Thyroid gland (tissue), 4 donors: ENCODE measurements at regions not wholly inside any gene's neighbourhood (a gene's known extent, or its start where the extent isn't known, plus 50 kb on each side); places are given as distances from the start of the nearest gene placed in this dataset.

Experiments
- DNase-seq, 2 donors: peaks; one replicate each; pipeline ENCODE4 v3.0.0-alpha.2; 2019
- H3K27ac ChIP-seq, 3 donors: fragments of 200-600 bp; sonication (generic); 1 replicate in 2 of 3; 2 replicates in 1 of 3; pipeline ENCODE4 v1.5.1; 2016 to 2019; ENCODE audit warnings: mild to moderate bottlenecking in 1 of 3, moderate library complexity in 1 of 3
- H3K27me3 ChIP-seq: fragments of 200-600 bp; sonication (generic); one replicate; pipeline ENCODE4 v1.5.1; 2019
- H3K36me3 ChIP-seq, 2 donors: fragments of 200-600 bp; sonication (generic); one replicate each; pipeline ENCODE4 v1.5.1; 2016 to 2019
- H3K4me1 ChIP-seq, 2 donors: fragments of 200-600 bp; sonication (generic); one replicate each; pipeline ENCODE4 v1.5.1; 2017 to 2019
- H3K4me3 ChIP-seq, 3 donors: fragments of 200-600 bp; sonication (generic); replicated peaks in 1 of 3; 1 replicate in 2 of 3; 2 replicates in 1 of 3; pipeline ENCODE4 v1.5.1; 2016; ENCODE audit warnings: mild to moderate bottlenecking in 1 of 3
- H3K9me3 ChIP-seq: fragments of 200-600 bp; sonication (generic); one replicate; pipeline ENCODE4 v1.5.1; 2017
- POLR2A ChIP-seq, 2 donors: fragments of 450-650 bp; IDR thresholded peaks; one replicate each; pipeline ENCODE4 v1.6.1; 2017; ENCODE audit warnings: antibody characterized with exemption in 2 of 2, mild to moderate bottlenecking in 2 of 2, moderate library complexity in 1 of 2
- WGBS, 2 donors: methylation state at CpG; one replicate each; pipeline ENCODE4 v1.1.5; 2017; 5-methylcytosine and 5-hydroxymethylcytosine counted together
- intact Hi-C: fragments of 100-400 bp; cut with DNase I; formaldehyde crosslinking; loops from one replicate; pipeline ENCODE4 v1.15.1; 2023
- TF ChIP-seq, protein P1 (sequence below), 6 experiments: fragments of 200-600 bp in 3 of 6; fragments of 450-650 bp in 3 of 6; sonication (generic) in 3 of 6; IDR thresholded peaks; one replicate each; pipeline ENCODE4 v1.5.1; 2016 to 2019; ENCODE audit warnings: antibody characterized with exemption in 6 of 6, mild to moderate bottlenecking in 2 of 6, inconsistent platforms in 1 of 6, moderate library complexity in 1 of 6

DNA sequence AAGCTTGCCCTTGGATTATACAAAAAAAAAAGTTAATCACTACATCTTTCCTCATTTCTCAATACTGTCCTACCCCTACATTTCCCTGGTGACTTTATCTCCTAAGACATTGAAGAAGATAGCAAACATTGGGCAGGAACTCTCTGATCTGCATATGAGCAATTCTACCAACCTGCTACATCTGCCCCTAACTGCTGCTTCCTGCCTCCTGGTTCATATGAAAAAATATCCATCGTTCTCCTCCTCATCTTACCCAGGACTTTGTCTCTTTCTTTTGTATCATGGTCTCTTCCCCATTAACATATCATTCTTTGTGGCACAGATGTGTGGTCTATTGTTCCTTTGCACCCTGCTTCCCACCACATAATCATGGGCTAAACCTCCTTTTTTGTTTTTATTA, 139.7 kb upstream of the PCGF5 start:
- Histone ChIP-seq H3K4me3 (no peak overlapping the region), H3K36me3 (no peaks in the 10 kb centered on the region), H3K27ac (no peak overlapping the region), H3K27me3 (no peaks in the 10 kb centered on the region), H3K9me3 (no peaks in the 10 kb centered on the region), H3K4me1 (peaks cover 6 to 11% of the 10 kb centered on the region in 2 donors)
- TF ChIP-seq, protein P1, sequence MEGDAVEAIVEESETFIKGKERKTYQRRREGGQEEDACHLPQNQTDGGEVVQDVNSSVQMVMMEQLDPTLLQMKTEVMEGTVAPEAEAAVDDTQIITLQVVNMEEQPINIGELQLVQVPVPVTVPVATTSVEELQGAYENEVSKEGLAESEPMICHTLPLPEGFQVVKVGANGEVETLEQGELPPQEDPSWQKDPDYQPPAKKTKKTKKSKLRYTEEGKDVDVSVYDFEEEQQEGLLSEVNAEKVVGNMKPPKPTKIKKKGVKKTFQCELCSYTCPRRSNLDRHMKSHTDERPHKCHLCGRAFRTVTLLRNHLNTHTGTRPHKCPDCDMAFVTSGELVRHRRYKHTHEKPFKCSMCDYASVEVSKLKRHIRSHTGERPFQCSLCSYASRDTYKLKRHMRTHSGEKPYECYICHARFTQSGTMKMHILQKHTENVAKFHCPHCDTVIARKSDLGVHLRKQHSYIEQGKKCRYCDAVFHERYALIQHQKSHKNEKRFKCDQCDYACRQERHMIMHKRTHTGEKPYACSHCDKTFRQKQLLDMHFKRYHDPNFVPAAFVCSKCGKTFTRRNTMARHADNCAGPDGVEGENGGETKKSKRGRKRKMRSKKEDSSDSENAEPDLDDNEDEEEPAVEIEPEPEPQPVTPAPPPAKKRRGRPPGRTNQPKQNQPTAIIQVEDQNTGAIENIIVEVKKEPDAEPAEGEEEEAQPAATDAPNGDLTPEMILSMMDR (IDR thresholded peaks at IDR 0.05), result no peak
- no peak for TF ChIP-seq POLR2A (IDR thresholded peaks at IDR 0.05)
- intact Hi-C loops, result no loop called here
- 79 to 84% methylated on average over 1 of the region's 1 CpG for WGBS, 2 donors
- DNase-seq, result no peak

GRCh38 chr10:91082447-91082846, 138.0 kb upstream of the PCGF5 start:
- intact Hi-C loops, result no loop called here
- no peaks in the 10 kb centered on the region for H3K27me3 ChIP-seq
- no peak overlapping the region for H3K27ac ChIP-seq
- H3K36me3 ChIP-seq, result no peaks in the 10 kb centered on the region
- 77 to 85% methylated on average over 7 of the region's 7 CpGs for WGBS, 2 donors
- no peak overlapping the region for H3K4me3 ChIP-seq
- TF ChIP-seq, protein P1 (IDR thresholded peaks at IDR 0.05), result no peak
- no peak for TF ChIP-seq POLR2A (IDR thresholded peaks at IDR 0.05)
- DNase-seq, result no peak
- H3K4me1 ChIP-seq, result peaks cover 5 to 6% of the 10 kb centered on the region in 2 donors
- H3K9me3 ChIP-seq, result no peaks in the 10 kb centered on the region

DNA sequence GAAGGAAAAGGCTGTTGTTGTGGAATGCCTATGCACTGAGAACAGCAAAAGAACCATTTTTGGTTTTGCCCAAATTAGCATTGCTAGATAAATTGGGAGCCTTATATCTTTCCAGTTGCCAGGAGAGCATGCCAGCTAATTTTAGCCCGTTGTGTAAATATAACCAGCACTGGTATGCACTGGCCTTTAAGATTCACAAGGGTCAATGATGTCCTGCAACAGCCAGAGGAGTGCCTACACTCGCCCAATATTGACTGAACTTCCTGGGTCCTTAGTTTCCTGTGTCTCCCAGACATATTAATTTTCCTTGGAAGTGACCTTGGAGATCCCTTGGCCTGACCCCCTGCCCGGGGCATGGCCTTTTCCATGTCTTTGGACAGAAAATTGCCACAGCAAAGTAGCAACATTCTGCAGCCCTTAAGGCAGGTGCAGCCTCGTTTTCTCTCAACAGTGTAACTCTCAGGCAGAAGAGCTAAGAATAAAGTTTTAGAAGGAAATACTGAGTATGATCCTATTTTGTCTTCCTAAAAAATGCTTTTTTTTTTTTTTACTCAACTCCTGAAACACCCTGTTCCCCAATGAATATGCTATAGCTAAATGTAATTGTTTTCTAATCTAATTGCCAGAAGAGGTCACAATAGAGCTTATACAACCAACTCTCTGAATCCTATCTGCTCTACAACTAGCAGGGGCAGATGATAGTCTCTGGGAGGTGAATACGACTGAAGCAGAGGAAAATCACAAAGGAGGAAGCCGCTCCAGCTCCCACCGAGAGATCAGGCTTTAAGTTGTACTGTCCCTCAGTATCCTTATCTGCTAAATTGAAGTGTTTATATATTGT, 131.9 kb upstream of the PCGF5 start:
- Histone ChIP-seq H3K27ac (no peak overlapping the region), H3K27me3 (no peaks in the 10 kb centered on the region), H3K9me3 (no peaks in the 10 kb centered on the region), H3K36me3 (no peaks in the 10 kb centered on the region), H3K4me1 (no peaks in the 10 kb centered on the region), H3K4me3 (no peak overlapping the region)
- WGBS, 2 donors, result 55 to 65% methylated on average over 7 of the region's 7 CpGs
- TF ChIP-seq POLR2A (IDR thresholded peaks at IDR 0.05), result no peak
- TF ChIP-seq, protein P1 (IDR thresholded peaks at IDR 0.05), result no peak
- intact Hi-C loops, result no loop called here
- DNase-seq, result no peak

DNA sequence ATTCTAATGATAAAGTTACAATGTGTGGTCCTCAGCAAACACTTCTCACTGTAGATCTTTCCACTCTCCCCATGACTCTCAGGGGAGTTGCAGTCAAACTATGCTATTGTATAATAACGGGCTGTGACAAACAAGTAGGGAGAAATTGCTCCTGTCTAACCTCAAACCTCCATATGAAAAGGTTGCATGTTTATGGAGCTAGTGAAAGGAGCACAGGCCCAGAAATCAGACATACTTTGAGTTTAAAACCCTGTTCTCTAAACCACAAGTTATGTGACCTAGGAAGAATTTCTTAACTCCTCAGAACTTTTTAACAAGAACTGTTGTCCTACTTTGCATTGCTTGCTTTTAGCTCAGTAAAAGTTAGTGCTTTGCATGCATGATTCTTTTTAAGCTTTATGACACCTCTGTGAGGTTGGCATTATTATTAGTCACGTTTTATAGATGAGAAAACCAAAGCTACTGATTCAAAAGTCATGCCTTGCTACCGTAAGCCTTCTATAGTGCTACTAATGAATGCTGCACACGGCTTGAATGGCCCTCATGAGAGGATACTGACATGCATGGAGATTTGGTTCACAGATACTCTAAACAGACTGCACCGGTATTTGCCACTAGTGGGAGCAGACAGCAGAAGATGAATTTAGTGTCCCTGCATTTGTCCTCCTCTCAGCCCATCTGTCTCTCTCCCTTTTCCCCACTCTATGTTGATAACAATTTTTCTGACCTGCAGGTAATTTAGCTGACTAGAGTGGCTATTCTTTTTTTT, 129.5 kb upstream of the PCGF5 start:
- Histone ChIP-seq H3K27ac (no peak overlapping the region), H3K4me1 (no peaks in the 10 kb centered on the region), H3K4me3 (no peak overlapping the region), H3K27me3 (no peaks in the 10 kb centered on the region), H3K9me3 (no peaks in the 10 kb centered on the region), H3K36me3 (no peaks in the 10 kb centered on the region)
- WGBS, 2 donors, result 41 to 52% methylated on average over 5 of the region's 5 CpGs
- intact Hi-C loops, result no loop called here
- TF ChIP-seq POLR2A (IDR thresholded peaks at IDR 0.05), result no peak
- TF ChIP-seq, protein P1 (IDR thresholded peaks at IDR 0.05), result no peak
- no peak for DNase-seq

GRCh38 chr10:91091780-91092179, 128.7 kb upstream of the PCGF5 start:
- TF ChIP-seq POLR2A (IDR thresholded peaks at IDR 0.05), result no peak
- TF ChIP-seq, protein P1 (IDR thresholded peaks at IDR 0.05), result no peak
- Histone ChIP-seq H3K4me1 (no peaks in the 10 kb centered on the region), H3K27me3 (no peaks in the 10 kb centered on the region), H3K9me3 (no peaks in the 10 kb centered on the region), H3K36me3 (no peaks in the 10 kb centered on the region), H3K27ac (no peak overlapping the region), H3K4me3 (no peak overlapping the region)
- no peak for DNase-seq
- intact Hi-C loops, result no loop called here
- 88 to 94% methylated on average over 2 of the region's 2 CpGs for WGBS, 2 donors
